C4-2B (cell line): ENCODE measurements at regions not wholly inside any gene's neighbourhood (a gene's known extent, or its start where the extent isn't known, plus 50 kb on each side); places are given as distances from the start of the nearest gene placed in this dataset.

Experiments
- ZFX ChIP-seq: fragments of 450-650 bp; IDR thresholded peaks from 2 replicates; pipeline ENCODE4 v1.6.1; 2017
- TF ChIP-seq, protein P1 (sequence below): fragments of 450-650 bp; conservative IDR thresholded peaks from 2 replicates; pipeline ENCODE4 v1.5.1; 2017; ENCODE audit warnings: mild to moderate bottlenecking

DNA sequence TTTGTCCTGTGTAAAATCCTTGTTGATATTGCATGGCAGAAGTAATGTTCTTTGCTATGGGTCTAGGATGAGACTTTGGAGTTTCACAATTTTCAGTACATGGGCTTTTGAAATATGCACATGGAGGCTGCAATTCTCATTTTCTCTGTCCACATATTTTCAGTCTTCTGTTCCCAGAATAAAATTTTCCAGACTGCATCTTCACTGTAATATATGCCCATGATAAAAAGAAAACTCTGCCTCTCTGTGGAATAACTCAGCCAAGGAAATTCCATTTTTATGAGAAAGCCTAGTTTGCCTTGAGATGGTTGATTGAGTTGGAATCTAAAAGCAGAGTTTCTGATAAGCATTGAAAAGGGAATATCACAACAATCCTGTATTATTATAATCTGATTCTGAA, 601.4 kb upstream of the AADAT start:
- TF ChIP-seq, protein P1, sequence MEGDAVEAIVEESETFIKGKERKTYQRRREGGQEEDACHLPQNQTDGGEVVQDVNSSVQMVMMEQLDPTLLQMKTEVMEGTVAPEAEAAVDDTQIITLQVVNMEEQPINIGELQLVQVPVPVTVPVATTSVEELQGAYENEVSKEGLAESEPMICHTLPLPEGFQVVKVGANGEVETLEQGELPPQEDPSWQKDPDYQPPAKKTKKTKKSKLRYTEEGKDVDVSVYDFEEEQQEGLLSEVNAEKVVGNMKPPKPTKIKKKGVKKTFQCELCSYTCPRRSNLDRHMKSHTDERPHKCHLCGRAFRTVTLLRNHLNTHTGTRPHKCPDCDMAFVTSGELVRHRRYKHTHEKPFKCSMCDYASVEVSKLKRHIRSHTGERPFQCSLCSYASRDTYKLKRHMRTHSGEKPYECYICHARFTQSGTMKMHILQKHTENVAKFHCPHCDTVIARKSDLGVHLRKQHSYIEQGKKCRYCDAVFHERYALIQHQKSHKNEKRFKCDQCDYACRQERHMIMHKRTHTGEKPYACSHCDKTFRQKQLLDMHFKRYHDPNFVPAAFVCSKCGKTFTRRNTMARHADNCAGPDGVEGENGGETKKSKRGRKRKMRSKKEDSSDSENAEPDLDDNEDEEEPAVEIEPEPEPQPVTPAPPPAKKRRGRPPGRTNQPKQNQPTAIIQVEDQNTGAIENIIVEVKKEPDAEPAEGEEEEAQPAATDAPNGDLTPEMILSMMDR = no peak
- TF ChIP-seq ZFX = no peak
